CD4-positive, alpha-beta T cell treated with Interleukin-17A for 1 hour (primary cell): ENCODE measurements at regions not wholly inside any gene's neighbourhood (a gene's known extent, or its start where the extent isn't known, plus 50 kb on each side); places are given as distances from the start of the nearest gene placed in this dataset.

ENCODE experiments used
- DNase-seq: peaks from one replicate; pipeline ENCODE4 v3.0.0-alpha.2; 2020

GRCh38 chr9:126127591-126127990, 199.0 kb upstream of the MVB12B start:
- DNase-seq: no peak

- no peak for DNase-seq
Observed at GRCh38 chr9:126128494-126129142, 198.0 kb upstream of the MVB12B start.

GRCh38 chr9:126131066-126132010, 195.3 kb upstream of the MVB12B start:
- no peak for DNase-seq

GRCh38 chr9:126132746-126133145, 193.9 kb upstream of the MVB12B start:
- no peak for DNase-seq

- no peak for DNase-seq
Observed at GRCh38 chr9:126144196-126144595, 182.4 kb upstream of the MVB12B start.

- DNase-seq: no peak
Observed at GRCh38 chr9:126144603-126145456, 181.8 kb upstream of the MVB12B start.

GRCh38 chr9:126145887-126146253, 180.8 kb upstream of the MVB12B start:
- no peak for DNase-seq

GRCh38 chr9:126146254-126147145, 180.1 kb upstream of the MVB12B start:
- peak; percentile 8 for DNase-seq

- DNase-seq: no peak
Observed at GRCh38 chr9:126147186-126147935, 179.3 kb upstream of the MVB12B start.

- no peak for DNase-seq
Observed at GRCh38 chr9:126147936-126148870, 178.4 kb upstream of the MVB12B start.

GRCh38 chr9:126148994-126149393, 177.6 kb upstream of the MVB12B start:
- no peak for DNase-seq

- no peak for DNase-seq
Observed at GRCh38 chr9:126149661-126150060, 177.0 kb upstream of the MVB12B start.

- no peak for DNase-seq
Observed at GRCh38 chr9:126150411-126151030, 176.1 kb upstream of the MVB12B start.

- no peak for DNase-seq
Observed at GRCh38 chr9:126151031-126151685, 175.5 kb upstream of the MVB12B start.

- no peak for DNase-seq
Observed at GRCh38 chr9:126151686-126152134, 174.9 kb upstream of the MVB12B start.

- DNase-seq: no peak
Observed at GRCh38 chr9:126152622-126153362, 173.8 kb upstream of the MVB12B start.

GRCh38 chr9:126153382-126153781, 173.2 kb upstream of the MVB12B start:
- DNase-seq: no peak

GRCh38 chr9:126154182-126154827, 172.3 kb upstream of the MVB12B start:
- no peak for DNase-seq
